ENCODE measurements at regions not wholly inside any gene's neighbourhood (a gene's known extent, or its start where the extent isn't known, plus 50 kb on each side); places are given as distances from the start of the nearest gene placed in this dataset.

DNA sequence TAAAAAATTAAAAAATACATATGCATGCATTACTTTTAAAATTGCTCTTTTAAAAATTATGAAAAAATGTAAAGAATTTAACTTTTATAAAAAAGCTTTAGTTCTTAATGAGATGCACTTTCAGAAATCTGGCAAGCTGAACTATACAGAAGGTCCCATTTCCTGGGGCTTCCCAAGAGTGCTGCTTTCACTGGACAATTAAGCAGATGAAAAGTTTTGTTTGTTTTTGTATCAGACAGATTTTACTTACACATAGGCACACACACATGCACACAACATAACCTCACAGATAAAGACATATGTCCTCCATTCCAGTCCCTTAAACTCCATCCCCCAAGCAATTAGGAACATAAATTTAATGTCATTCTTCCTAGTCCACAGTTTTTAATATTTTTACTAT, 402.3 kb upstream of the ASIC2 start:
- ChIA-PET CTCF (no interaction called here), POLR2A (no interaction called here)
- Histone ChIP-seq H3K36me3 (ENCODE audit: control insufficient read depth, insufficient read depth, low read length) (no peaks in the 10 kb centered on the region), H3K9me3 (no peaks in the 10 kb centered on the region), H3K27me3 (replicated peaks; ENCODE audit: control insufficient read depth, insufficient read depth, low read length) (no peaks in the 10 kb centered on the region), H3K4me1 (no peaks in the 10 kb centered on the region), H3K4me3 (ENCODE audit: low read depth, low read length) (no peak overlapping the region)
- H3K27me3 Mint-ChIP-seq (ENCODE audit: insufficient read depth, unreplicated experiment), result peaks cover 24% of the 10 kb centered on the region
- no peaks in the 10 kb centered on the region for H3K36me3 Mint-ChIP-seq (ENCODE audit: insufficient read depth, unreplicated experiment)
- H3K27ac Mint-ChIP-seq (ENCODE audit: unreplicated experiment), result no peak overlapping the region
- intact Hi-C loops (cut with micrococcal nuclease; ENCODE audit: unreplicated experiment), result no loop called here
- no peaks in the 10 kb centered on the region for H3K4me1 Mint-ChIP-seq (ENCODE audit: low read depth, unreplicated experiment)
- no peak for TF ChIP-seq CTCF (IDR thresholded peaks at IDR 0.05; ENCODE audit: insufficient read depth in 1 of 2, low read depth in 1 of 2, low read length in 1 of 2, severe bottlenecking in 1 of 2, unreplicated experiment in 1 of 2)
- no TSS peak for BruUV-seq (replicated peaks)
- DNase-seq, result no peak
- H3K9me3 Mint-ChIP-seq (ENCODE audit: unreplicated experiment), result no peaks in the 10 kb centered on the region
- no peak overlapping the region for H3K4me3 Mint-ChIP-seq (ENCODE audit: unreplicated experiment)

GRCh38 chr17:33696102-33696501, 403.0 kb upstream of the ASIC2 start:
- no peaks in the 10 kb centered on the region for H3K27me3 ChIP-seq (replicated peaks; ENCODE audit: control insufficient read depth, insufficient read depth, low read length)
- H3K9me3 Mint-ChIP-seq (ENCODE audit: unreplicated experiment), result no peaks in the 10 kb centered on the region
- no peaks in the 10 kb centered on the region for H3K4me1 Mint-ChIP-seq (ENCODE audit: low read depth, unreplicated experiment)
- intact Hi-C loops (cut with micrococcal nuclease; ENCODE audit: unreplicated experiment), result no loop called here
- ChIA-PET POLR2A (no interaction called here), CTCF (no interaction called here)
- H3K4me1 ChIP-seq, result no peaks in the 10 kb centered on the region
- no TSS peak for BruUV-seq (replicated peaks)
- H3K9me3 ChIP-seq, result no peaks in the 10 kb centered on the region
- DNase-seq, result no peak
- H3K27me3 Mint-ChIP-seq (ENCODE audit: insufficient read depth, unreplicated experiment), result peaks cover 27% of the 10 kb centered on the region
- H3K36me3 ChIP-seq (ENCODE audit: control insufficient read depth, insufficient read depth, low read length), result no peaks in the 10 kb centered on the region
- no peak for TF ChIP-seq CTCF (IDR thresholded peaks at IDR 0.05; ENCODE audit: insufficient read depth in 1 of 2, low read depth in 1 of 2, low read length in 1 of 2, severe bottlenecking in 1 of 2, unreplicated experiment in 1 of 2)
- no peak overlapping the region for H3K27ac Mint-ChIP-seq (ENCODE audit: unreplicated experiment)
- no peaks in the 10 kb centered on the region for H3K36me3 Mint-ChIP-seq (ENCODE audit: insufficient read depth, unreplicated experiment)
- no peak overlapping the region for H3K4me3 Mint-ChIP-seq (ENCODE audit: unreplicated experiment)
- no peak overlapping the region for H3K4me3 ChIP-seq (ENCODE audit: low read depth, low read length)

DNA sequence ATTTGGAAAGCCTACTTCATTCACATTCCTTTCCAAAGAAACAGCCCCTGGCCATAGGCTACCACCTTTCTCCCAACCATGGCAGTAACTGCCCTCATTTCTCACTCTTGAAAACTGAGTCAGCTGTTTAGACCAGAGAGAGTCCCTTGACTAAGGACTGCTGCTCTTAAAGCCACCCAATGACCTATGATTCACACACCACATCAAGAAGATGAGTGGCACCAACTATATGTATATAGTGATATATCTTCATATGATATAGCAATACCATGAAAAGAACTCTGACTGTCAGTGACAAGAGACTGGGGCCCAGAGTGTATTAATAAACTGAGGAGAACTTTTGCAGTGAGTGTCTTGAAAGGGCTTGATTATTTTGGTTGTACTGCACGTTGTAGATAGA, 404.5 kb upstream of the ASIC2 start:
- Histone ChIP-seq H3K9me3 (no peaks in the 10 kb centered on the region), H3K4me1 (no peaks in the 10 kb centered on the region), H3K27me3 (replicated peaks; ENCODE audit: control insufficient read depth, insufficient read depth, low read length) (no peaks in the 10 kb centered on the region; the same call in 1 of the 2 replicates), H3K36me3 (ENCODE audit: control insufficient read depth, insufficient read depth, low read length) (no peaks in the 10 kb centered on the region), H3K4me3 (ENCODE audit: low read depth, low read length) (no peak overlapping the region)
- TF ChIP-seq CTCF (IDR thresholded peaks at IDR 0.05; ENCODE audit: insufficient read depth in 1 of 2, low read depth in 1 of 2, low read length in 1 of 2, severe bottlenecking in 1 of 2, unreplicated experiment in 1 of 2), result no peak
- peaks cover 25% of the 10 kb centered on the region for H3K27me3 Mint-ChIP-seq (ENCODE audit: insufficient read depth, unreplicated experiment)
- no peak overlapping the region for H3K4me3 Mint-ChIP-seq (ENCODE audit: unreplicated experiment)
- CTCF ChIA-PET, result no interaction called here
- intact Hi-C loops (cut with micrococcal nuclease; ENCODE audit: unreplicated experiment), result no loop called here
- no peaks in the 10 kb centered on the region for H3K36me3 Mint-ChIP-seq (ENCODE audit: insufficient read depth, unreplicated experiment)
- H3K9me3 Mint-ChIP-seq (ENCODE audit: unreplicated experiment), result no peaks in the 10 kb centered on the region
- no peak overlapping the region for H3K27ac Mint-ChIP-seq (ENCODE audit: unreplicated experiment)
- no peaks in the 10 kb centered on the region for H3K4me1 Mint-ChIP-seq (ENCODE audit: low read depth, unreplicated experiment)
- DNase-seq, result no peak
- POLR2A ChIA-PET, result no interaction called here
- no TSS peak for BruUV-seq (replicated peaks)
